ENCODE measurements at regions not wholly inside any gene's neighbourhood (a gene's known extent, or its start where the extent isn't known, plus 50 kb on each side); places are given as distances from the start of the nearest gene placed in this dataset.

DNA sequence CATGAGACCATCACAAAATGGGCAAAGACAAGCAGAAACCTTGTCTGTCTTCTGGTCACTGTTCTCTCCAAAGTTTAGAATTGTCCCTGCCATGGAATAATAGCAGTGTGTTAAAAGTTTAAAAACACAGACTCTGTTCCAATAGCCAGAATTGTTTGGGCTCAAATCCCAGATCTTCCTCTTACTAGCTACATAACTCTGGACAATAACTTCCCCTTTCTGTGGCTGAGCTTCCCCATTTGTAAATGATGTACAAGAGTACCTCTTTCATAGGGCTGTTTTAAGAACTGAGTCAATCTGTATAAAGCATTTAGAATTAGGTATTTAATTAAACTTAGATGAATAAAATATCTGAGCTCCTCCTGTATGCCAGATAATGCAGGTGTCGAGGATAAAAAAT, 623.0 kb downstream of the NTRK3 start:
- H3K4me3 ChIP-seq (ENCODE audit: low read depth, low read length), result no peak overlapping the region

DNA sequence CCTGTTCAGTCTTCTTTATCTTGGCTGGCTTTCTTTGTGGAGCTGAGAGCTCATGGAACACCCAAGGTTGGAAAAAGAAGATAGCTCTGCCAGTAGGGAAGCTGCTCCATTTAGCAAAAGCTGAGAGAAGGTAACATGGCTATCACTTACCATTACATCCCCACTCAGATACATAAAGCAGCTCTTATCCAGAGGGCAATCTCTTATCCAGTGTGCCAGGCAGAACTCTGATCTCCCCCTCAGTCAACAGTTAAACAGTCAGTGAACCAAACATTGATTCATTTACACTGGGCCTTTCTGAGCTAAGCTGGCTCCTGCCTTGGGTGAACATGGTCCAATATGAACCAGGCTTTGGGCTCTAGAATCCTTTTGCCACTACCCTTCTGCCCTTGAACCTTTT, 624.2 kb downstream of the NTRK3 start:
- no peak for DNase-seq (ENCODE audit: low read depth)
- Histone ChIP-seq H3K4me3 (ENCODE audit: low read depth, low read length) (no peak overlapping the region), H3K27me3 (ENCODE audit: control insufficient read depth, insufficient read depth, low read length) (no peaks in the 10 kb centered on the region), H3K36me3 (ENCODE audit: control insufficient read depth, insufficient read depth, low read length) (no peaks in the 10 kb centered on the region)
- TF ChIP-seq CTCF (IDR thresholded peaks at IDR 0.05; ENCODE audit: insufficient read depth, low read length, poor library complexity, severe bottlenecking), result no peak

More for the DNA sequence above, 623.0 kb downstream of the NTRK3 start:
- Histone ChIP-seq H3K27me3 (ENCODE audit: control insufficient read depth, insufficient read depth, low read length) (no peaks in the 10 kb centered on the region), H3K36me3 (ENCODE audit: control insufficient read depth, insufficient read depth, low read length) (no peaks in the 10 kb centered on the region)
- DNase-seq (ENCODE audit: low read depth), result no peak
- no peak for TF ChIP-seq CTCF (IDR thresholded peaks at IDR 0.05; ENCODE audit: insufficient read depth, low read length, poor library complexity, severe bottlenecking)

GRCh38 chr15:87631775-87632174, 624.8 kb downstream of the NTRK3 start:
- no peak for TF ChIP-seq CTCF (IDR thresholded peaks at IDR 0.05; ENCODE audit: insufficient read depth, low read length, poor library complexity, severe bottlenecking)
- Histone ChIP-seq H3K4me3 (ENCODE audit: low read depth, low read length) (no peak overlapping the region), H3K27me3 (ENCODE audit: control insufficient read depth, insufficient read depth, low read length) (no peaks in the 10 kb centered on the region), H3K36me3 (ENCODE audit: control insufficient read depth, insufficient read depth, low read length) (no peaks in the 10 kb centered on the region)
- no peak for DNase-seq (ENCODE audit: low read depth)

DNA sequence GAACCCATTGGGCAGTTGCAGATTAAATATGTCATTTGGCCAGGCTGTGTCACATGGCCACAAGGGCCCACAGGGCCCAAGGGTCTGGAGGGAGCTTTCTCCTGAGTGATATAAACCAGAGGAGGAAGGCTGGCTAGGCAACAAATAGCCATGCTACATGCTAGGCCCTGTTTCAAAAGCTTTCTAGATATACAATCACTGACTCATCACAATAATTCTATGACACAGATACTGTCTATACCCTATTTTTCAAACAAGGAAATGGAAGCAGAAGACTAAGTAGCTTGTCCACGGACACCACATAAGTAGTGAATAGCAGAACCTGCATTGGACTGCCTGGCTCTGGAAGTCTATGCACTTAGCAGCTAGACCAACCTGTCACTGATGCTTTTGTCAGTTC, 625.4 kb downstream of the NTRK3 start:
- TF ChIP-seq CTCF (IDR thresholded peaks at IDR 0.05; ENCODE audit: insufficient read depth, low read length, poor library complexity, severe bottlenecking), result no peak
- H3K4me3 ChIP-seq (ENCODE audit: low read depth, low read length), result no peak overlapping the region
- H3K27me3 ChIP-seq (ENCODE audit: control insufficient read depth, insufficient read depth, low read length), result no peaks in the 10 kb centered on the region
- no peaks in the 10 kb centered on the region for H3K36me3 ChIP-seq (ENCODE audit: control insufficient read depth, insufficient read depth, low read length)
- no peak for DNase-seq (ENCODE audit: low read depth)

DNA sequence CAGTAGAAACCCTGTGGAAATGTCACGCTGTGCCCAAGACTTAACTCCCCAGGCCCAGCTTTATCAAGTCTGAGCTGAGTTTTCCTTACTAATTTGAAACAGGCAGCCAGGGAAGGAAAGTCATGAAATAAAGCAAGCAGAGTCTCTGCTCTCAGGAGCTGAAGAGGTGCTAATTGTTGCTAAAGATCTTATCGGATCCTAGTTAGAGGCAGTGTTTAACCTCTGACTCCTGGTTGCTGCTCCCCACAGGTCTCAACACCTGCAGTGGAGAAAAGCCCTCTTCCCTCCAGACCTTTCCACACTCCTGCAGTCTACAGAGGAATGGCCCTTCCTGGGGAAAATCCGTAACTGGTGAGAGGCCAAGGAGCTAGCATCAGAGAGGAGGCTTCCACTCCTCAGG, 628.2 kb downstream of the NTRK3 start:
- no peaks in the 10 kb centered on the region for H3K36me3 ChIP-seq (ENCODE audit: control insufficient read depth, insufficient read depth, low read length)
- no peak for TF ChIP-seq CTCF (IDR thresholded peaks at IDR 0.05; ENCODE audit: insufficient read depth, low read length, poor library complexity, severe bottlenecking)
- no peak overlapping the region for H3K4me3 ChIP-seq (ENCODE audit: low read depth, low read length)
- no peaks in the 10 kb centered on the region for H3K27me3 ChIP-seq (ENCODE audit: control insufficient read depth, insufficient read depth, low read length)
- no peak for DNase-seq (ENCODE audit: low read depth)

DNA sequence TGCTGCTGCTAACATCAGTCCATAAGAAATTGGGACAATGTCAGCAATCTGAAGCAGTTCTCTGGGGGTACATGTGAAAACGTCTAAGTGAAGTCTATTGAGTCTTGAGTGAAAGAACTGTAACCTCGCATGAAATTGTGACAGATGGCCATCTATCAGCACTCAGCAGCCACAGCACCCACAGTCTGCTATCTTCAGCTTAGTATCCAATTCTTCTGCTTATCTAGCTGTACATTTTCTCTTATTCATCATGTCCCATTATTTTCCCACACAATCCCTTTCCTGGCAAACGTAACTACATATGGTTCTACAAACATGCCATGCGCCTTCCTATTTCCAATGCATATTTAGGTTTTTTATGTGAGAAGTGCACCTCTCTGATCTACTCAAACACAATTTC, 629.7 kb downstream of the NTRK3 start:
- no peaks in the 10 kb centered on the region for H3K27me3 ChIP-seq (ENCODE audit: control insufficient read depth, insufficient read depth, low read length)
- no peak for TF ChIP-seq CTCF (IDR thresholded peaks at IDR 0.05; ENCODE audit: insufficient read depth, low read length, poor library complexity, severe bottlenecking)
- no peaks in the 10 kb centered on the region for H3K36me3 ChIP-seq (ENCODE audit: control insufficient read depth, insufficient read depth, low read length)
- DNase-seq (ENCODE audit: low read depth), result no peak
- no peak overlapping the region for H3K4me3 ChIP-seq (ENCODE audit: low read depth, low read length)

All from kidney epithelial cell (primary cell).